ENCODE measurements at regions not wholly inside any gene's neighbourhood (a gene's known extent, or its start where the extent isn't known, plus 50 kb on each side); places are given as distances from the start of the nearest gene placed in this dataset.
"Not testable (repeated sequence)": the region's sequence is repeated elsewhere in the genome, so short reads cannot be mapped to it uniquely, and the experiment has no call there.

DNA sequence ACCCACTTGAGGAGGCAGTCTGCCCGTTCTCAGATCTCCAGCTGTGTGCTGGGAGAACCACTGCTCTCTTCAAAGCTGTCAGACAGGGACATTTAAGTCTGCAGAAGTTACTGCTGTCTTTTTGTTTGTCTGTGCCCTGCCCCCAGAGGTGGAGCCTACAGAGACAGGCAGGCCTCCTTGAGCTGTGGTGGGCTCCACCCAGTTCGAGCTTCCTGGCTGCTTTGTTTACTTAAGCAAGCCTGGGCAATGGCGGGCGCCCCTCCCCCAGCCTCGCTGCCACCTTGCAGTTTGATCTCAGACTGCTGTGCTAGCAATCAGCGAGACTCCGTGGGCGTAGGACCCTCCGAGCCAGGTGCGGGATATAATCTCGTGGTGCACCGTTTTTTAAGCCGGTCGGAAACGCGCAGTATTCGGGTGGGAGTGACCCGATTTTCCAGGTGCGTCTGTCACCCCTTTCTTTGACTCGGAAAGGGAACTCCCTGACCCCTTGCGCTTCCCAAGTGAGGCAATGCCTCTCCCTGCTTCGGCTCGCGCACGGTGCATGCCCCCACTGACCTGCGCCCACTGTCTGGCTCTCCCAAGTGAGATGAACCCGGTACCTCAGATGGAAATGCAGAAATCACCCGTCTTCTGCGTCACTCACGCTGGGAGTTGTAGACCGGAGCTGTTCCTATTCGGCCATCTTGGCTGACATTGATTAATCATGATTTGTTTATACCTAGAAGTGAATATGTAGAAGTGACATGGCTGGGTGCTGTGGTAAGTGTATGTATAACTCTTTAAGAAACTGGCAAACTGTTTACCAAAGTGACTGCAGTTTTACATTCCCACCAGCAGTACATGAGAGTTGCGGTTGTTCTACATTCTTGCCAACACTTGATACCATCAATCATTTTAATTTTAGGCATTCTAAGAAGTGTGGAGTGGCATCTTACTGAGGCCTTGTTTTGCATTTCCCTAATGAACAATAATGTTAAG is 465.9 kb upstream of the MAP3K7 start:
- not testable (repeated sequence) for DNase-seq (ENCODE audit: low read depth)

DNA sequence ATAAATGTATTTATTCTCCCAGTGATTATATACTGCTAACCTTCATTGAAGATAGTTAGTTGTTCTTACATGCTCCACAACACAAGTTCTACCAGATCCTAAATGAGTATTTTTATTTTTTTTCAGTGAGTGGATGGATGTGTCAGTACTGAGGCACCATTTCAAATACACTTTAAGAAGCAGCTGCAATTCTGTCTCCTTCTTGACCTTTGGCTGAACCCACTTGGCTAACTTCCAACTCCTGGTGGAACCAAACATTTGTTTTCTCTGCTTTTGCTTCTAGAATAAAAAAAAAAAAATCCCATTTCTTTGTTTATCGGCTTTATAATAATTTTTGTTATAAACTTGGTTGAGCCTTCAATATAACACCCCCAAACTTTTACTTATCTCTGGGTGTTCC is 458.3 kb upstream of the MAP3K7 start:
- DNase-seq (ENCODE audit: low read depth): no peak

- DNase-seq (ENCODE audit: low read depth): no peak
These were observed 456.9 kb upstream of the MAP3K7 start for GRCh38 chr6:91043751-91044150.

- DNase-seq (ENCODE audit: low read depth): no peak
These were observed 455.8 kb upstream of the MAP3K7 start for GRCh38 chr6:91042656-91043055.

DNA sequence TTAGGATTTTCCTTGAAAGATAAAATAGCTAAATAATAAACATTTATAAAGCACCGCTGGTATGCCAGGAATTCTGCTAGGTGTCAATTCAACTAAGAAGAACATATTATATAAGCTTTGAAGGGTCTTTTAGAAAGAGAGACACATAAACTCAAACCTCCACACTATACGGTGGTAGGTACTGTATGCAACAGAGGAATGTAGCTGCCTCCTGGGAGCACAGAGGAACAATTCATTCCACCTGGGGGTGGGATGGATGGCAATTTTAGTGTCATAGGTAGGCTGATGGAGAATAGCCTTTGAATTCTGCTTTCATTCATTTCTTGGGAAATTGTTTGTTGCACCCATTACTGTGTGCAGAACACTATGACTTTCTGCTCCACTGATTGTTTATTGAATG is 447.1 kb upstream of the MAP3K7 start:
- DNase-seq (ENCODE audit: low read depth): no peak

DNA sequence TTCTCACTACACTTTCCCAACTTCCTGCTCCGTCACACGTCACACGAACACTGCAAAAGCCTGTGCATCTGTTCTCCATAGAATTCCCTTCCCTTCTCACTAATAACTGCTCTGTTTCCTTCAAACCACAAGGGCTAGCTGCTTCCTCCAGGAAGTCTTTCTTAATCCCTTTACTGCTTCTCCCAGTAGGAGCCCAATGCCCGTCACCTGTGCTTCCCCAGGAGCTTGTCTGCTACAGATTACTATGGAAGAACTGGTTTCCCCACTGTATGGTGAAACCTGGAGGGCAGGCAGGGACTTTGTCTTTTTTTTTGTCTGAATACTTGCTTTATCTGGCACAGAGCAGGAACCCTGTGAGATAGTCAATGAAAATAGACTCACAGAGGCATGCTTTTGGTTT is 444.7 kb upstream of the MAP3K7 start:
- DNase-seq (ENCODE audit: low read depth): no peak

DNA sequence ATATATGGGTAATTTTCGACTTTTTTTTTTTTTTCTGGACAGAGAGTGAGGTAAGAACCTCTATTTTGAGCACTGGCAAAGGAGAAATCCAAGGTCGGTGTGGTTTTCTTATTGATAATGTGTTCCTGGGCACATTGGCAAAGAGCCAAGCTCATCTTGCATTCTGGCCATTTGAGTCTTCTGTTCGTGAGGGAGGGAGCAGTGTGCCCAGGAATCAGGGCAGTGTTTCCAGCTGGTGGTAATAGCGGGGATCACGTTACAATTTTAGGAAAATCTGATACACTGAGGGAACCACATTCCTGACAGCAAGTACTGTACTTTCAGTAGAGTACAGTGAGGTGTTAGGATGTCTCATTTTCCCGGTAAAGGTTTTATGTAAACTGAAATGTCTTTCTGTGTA is 442.3 kb upstream of the MAP3K7 start:
- no peak for DNase-seq (ENCODE audit: low read depth)

GRCh38 chr6:91023529-91023928 is 436.7 kb upstream of the MAP3K7 start:
- no peak for DNase-seq (ENCODE audit: low read depth)

- DNase-seq (ENCODE audit: low read depth): no peak
These were observed 433.9 kb upstream of the MAP3K7 start for GRCh38 chr6:91020744-91021143.

GRCh38 chr6:91018586-91018985 is 431.7 kb upstream of the MAP3K7 start:
- no peak for DNase-seq (ENCODE audit: low read depth)

DNA sequence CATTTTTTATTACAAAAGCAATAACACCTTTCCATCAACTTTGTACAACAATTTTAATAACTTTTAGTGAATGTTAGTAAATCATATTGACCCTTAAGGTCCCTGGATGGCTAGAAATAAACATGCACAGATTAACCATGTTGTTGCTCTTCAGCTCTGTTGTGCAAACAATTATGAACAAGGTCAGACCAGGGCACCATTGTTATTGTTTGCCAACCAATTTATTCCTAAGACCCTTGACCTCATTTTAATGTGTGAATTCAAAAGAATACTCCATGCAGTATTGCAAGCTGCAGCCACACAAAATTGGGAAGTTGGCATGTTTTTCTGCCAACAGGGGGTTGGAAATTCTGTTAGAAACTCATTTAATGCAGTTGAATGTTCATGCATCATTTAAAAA is 426.6 kb upstream of the MAP3K7 start:
- DNase-seq (ENCODE audit: low read depth): no peak

- DNase-seq (ENCODE audit: low read depth): no peak
These were observed 410.2 kb upstream of the MAP3K7 start for GRCh38 chr6:90997076-90997475.

GRCh38 chr6:90993770-90994169 is 406.9 kb upstream of the MAP3K7 start:
- DNase-seq (ENCODE audit: low read depth): no peak

DNA sequence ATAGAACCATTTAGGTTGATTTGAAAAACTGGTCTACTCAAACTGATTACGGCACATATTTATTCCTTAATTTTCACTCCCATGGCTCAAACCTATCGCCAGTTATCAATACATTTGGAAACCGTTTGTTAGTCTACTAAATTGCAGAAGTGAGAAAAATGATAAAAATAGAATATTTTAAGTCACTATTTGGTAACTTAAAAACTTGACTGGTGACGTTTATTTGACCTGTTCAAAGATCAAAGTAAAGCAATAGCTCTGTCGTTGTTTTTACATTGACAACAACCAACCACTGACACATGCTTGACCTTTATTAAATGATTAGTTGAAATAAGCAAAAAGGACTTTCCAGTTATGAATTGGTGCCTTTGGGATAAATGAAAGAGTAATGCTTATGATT is 402.9 kb upstream of the MAP3K7 start:
- DNase-seq (ENCODE audit: low read depth): no peak

DNA sequence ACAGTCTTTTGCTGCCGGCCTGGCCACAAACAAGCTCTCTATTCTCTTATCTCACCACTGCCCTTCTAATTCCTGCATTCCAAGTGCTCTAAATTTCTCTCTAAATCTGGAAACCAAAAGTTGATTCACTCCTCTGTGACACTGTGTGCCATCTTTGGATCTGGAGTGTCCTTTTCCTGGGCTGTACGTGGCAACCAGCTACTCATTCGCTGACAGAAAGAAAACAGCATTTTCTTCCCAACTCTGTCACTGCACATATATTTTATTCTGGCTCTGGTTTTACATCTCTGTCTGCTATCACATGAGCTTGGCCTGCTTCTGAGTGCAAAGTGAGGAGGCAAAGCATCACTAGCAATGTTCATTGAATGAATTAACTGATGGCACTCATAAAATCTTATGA is 397.2 kb upstream of the MAP3K7 start:
- DNase-seq (ENCODE audit: low read depth): no peak

GRCh38 chr6:90983462-90983861 is 396.6 kb upstream of the MAP3K7 start:
- no peak for DNase-seq (ENCODE audit: low read depth)

DNA sequence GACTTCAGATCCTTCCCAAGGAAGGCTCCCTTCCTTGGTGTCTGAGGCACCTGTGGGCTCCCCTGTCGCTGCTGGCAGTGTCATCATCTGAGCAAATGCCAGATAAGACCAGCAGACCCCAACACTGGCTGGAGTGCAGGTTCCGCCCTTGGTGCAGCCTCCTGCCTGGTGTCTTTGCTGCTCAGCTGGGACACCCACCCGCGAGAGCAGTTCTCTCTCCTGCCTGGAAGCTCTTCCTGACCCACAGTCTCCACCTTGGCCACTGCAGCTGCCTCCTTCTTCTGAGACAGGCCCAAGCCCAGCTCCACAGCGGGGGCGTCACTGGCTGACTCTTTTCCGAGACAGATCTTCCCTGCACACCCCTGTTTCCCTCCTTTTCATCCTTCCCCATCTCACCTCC is 395.7 kb upstream of the MAP3K7 start:
- no peak for DNase-seq (ENCODE audit: low read depth)

DNA sequence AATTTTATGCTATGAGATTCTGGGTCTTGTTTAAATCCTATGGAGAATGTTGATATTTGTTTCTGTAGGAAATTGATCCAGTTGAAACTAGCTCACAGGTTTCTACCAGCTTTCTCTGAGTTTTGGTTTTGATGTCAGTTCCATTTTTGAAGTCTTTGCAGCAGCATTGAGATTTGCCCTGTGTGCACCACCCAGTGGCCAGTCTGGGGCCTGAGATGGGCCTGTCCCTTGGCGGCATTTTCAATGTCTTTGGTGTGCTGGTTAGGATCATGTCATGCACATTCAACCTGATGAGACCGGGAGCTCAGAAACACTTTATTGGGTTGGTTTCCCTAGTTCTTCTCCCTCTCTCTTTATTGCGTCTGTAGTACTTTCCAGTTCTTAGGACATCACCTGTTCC is 395.2 kb upstream of the MAP3K7 start:
- DNase-seq (ENCODE audit: low read depth): no peak

- DNase-seq (ENCODE audit: low read depth): no peak
These were observed 391.2 kb upstream of the MAP3K7 start for GRCh38 chr6:90978046-90978445.

- DNase-seq (ENCODE audit: low read depth): no peak
These were observed 390.6 kb upstream of the MAP3K7 start for GRCh38 chr6:90977513-90977912.

DNA sequence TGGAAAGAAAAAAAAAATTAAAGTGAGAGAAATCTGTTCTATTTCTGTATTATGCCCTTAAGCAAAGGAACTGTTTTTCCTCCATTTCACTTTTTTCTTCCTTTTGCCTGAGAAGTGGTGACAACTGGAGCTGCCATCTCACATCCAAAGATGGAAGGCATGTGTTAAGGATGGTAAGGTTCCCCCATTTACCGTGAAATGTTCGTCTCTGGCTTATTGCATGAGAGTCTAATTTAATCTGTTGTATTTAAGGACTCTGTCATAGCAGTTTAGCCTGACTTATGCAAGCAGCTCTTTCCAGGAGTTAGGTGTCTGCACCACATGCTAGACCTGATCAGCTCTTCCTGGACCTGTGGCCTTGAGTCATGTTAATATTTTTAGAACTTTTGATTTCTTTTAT is 389.5 kb upstream of the MAP3K7 start:
- DNase-seq (ENCODE audit: low read depth): no peak

GRCh38 chr6:90975741-90976140 is 388.9 kb upstream of the MAP3K7 start:
- no peak for DNase-seq (ENCODE audit: low read depth)

GRCh38 chr6:90973188-90973587 is 386.3 kb upstream of the MAP3K7 start:
- DNase-seq (ENCODE audit: low read depth): no peak

- no peak for DNase-seq (ENCODE audit: low read depth)
These were observed 383.8 kb upstream of the MAP3K7 start for GRCh38 chr6:90970672-90971071.
